G401 (cell line): ENCODE measurements at regions not wholly inside any gene's neighbourhood (a gene's known extent, or its start where the extent isn't known, plus 50 kb on each side); places are given as distances from the start of the nearest gene placed in this dataset.
A peak's percentile ranks its signal among the peaks of the same experiment; 100 is the strongest.

Source experiments
- DNase-seq: peaks from one replicate; pipeline ENCODE4 v3.0.0-alpha.2; 2015; ENCODE audit warnings: low spot score
- in situ Hi-C: cut with HindIII; loops from 2 replicates; pipeline ENCODE4 v1.10.0; 2016; ENCODE audit warnings: low sequenced_read_pairs, mixed read lengths

GRCh38 chr15:98169551-98169950 lies 209.0 kb downstream of the ARRDC4 start:
- in situ Hi-C loops = no loop called here
- no peak for DNase-seq

GRCh38 chr15:98174286-98174685 lies 213.8 kb downstream of the ARRDC4 start:
- peak; percentile 1 for DNase-seq
- in situ Hi-C loops = no loop called here

DNA sequence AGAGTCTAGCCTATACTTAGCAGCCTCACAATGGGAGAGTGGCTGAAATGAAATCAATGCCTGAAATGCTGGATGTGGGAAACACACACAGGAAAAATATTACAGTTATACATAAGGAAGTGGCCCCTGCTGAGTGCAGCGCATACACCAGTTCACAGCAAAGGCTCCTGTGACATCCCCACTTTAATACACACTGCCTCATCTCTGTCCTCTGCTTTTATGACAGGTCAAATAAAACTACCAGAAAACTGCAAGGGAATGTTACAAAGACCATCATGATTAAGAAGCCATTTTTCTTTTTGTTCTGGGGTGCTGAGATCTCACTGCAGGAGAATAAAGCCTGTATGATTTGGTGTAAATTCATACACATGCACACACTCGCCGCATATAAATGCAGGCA lies 214.3 kb downstream of the ARRDC4 start:
- in situ Hi-C loops = no loop called here
- DNase-seq = no peak

- in situ Hi-C loops = no loop called here
These were observed 217.6 kb downstream of the ARRDC4 start for GRCh38 chr15:98177966-98178592.

GRCh38 chr15:98178861-98179260 lies 218.4 kb downstream of the ARRDC4 start:
- in situ Hi-C loops = no loop called here
- DNase-seq = no peak

More at GRCh38 chr15:98177966-98178592, 217.6 kb downstream of the ARRDC4 start:
- DNase-seq = peak; percentile 58

- in situ Hi-C loops = no loop called here
- no peak for DNase-seq
These were observed 227.0 kb downstream of the ARRDC4 start for GRCh38 chr15:98187549-98187948.

GRCh38 chr15:98190914-98191313 lies 230.4 kb downstream of the ARRDC4 start:
- no peak for DNase-seq
- in situ Hi-C loops = no loop called here

DNA sequence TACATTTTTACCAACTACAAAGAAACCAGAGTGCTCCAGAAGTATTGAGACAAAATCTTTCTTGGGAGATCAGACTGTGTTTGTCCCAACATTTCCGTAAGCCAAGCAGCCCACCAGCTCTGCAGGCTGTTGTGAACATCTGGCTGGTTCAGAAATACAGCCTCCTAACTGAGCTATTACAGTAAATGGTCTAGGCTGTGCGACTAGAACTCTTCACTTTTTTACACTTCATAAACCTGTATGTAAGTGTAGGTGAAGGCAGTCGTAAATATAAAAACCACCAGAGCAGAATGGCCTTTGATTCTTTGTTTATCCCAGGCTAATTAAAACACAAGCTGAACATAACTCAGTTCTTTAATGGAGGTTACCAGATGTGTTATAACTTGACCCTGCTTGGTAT lies 235.3 kb downstream of the ARRDC4 start:
- in situ Hi-C loops = no loop called here
- DNase-seq = no peak

DNA sequence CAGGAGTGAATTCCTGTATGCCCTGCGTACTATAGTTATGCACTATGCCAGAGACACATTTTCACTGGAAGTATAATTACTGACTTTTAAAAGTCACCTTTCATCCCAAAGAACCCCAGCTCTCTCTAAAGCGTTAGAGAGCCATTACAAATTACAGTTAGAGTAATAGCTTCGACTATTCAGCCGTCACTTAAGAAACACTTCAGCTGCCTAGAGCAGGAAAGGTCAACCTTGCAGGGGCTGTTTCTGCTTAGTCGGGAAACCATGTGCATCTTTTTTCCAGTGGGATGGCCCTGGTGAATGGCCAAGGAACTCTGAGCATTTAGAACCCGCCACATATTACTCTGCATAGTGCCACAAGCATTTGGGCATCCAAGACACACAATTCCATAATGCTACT lies 235.9 kb downstream of the ARRDC4 start:
- DNase-seq = no peak
- in situ Hi-C loops = no loop called here

DNA sequence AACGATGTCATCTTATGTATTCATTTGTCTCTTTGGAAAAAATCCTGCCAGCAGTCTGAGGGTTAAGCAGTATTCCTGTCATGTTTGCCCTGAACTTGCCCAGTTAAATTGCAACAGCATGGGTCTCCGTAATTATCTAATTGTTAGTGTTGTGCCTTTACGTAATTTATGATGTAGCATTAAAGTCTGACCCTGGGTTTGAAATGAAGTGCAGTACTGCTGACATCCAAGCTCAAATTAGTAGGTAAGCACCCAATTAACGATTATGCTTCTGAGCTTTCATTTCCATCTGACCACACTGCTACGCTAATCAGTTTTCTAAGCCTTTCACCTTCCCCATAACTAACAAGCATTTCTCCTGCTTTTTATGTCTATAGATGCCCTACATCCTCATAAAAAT lies 241.8 kb downstream of the ARRDC4 start:
- DNase-seq = no peak
- in situ Hi-C loops = no loop called here

GRCh38 chr15:98203872-98204660 lies 243.6 kb downstream of the ARRDC4 start:
- no peak for DNase-seq
- in situ Hi-C loops = no loop called here

GRCh38 chr15:98207928-98208327 lies 247.4 kb downstream of the ARRDC4 start:
- in situ Hi-C loops = no loop called here

DNA sequence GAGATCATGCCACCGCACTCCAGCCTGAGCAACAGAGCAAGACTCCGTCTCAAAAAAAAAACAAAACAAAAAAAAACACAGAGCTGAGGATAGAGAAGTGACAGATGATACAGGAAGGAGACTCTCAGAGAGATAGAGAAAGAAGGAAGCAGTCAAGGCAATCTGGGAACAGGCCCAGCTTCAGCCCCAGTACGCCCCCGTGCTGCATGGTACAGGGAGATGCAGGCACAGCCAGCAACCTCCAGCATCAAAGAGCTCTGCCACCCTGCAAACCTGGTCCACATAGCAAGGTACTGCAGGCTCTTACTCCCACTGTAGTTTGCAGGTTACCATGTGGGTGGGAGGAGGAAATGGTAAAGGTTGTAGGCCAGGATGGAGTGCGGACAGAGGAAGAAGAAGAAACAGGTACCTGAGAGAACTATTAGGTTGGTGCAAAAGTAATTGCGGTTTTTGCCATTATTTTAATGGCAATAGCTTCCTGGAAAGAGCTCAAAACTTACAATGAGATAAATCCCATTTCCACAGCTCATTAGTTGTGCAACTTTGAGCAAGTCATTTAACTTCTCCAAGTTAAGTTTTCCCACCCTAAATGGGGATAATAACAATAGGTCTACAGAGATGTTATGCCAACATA lies 253.0 kb downstream of the ARRDC4 start:
- no peak for DNase-seq
- in situ Hi-C loops = no loop called here

More at GRCh38 chr15:98207928-98208327, 247.4 kb downstream of the ARRDC4 start:
- DNase-seq = no peak

DNA sequence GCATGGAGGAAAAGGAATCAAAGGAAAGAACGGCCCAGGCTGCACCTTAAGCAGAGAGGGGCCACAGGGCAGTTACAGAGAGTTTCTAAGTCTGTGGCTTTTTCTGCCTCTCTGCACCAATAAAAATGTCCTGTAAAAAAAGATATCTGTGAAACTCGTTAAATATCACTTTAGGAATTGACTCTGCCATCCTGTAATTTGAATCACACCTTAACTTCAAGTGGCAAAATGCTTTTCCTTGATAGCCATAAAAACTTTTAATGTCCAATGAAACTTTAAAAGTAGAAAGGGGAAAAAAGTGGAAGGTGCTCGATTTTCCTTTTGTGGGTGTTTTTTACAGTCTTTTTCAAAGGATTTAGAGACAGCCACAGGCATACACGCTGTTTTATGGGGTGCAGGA lies 255.7 kb downstream of the ARRDC4 start:
- DNase-seq = no peak
- in situ Hi-C loops = no loop called here

GRCh38 chr15:98217356-98217755 lies 256.9 kb downstream of the ARRDC4 start:
- in situ Hi-C loops = no loop called here
- DNase-seq = no peak

- in situ Hi-C loops = no loop called here
These were observed 260.6 kb downstream of the ARRDC4 start for GRCh38 chr15:98221144-98221543.

DNA sequence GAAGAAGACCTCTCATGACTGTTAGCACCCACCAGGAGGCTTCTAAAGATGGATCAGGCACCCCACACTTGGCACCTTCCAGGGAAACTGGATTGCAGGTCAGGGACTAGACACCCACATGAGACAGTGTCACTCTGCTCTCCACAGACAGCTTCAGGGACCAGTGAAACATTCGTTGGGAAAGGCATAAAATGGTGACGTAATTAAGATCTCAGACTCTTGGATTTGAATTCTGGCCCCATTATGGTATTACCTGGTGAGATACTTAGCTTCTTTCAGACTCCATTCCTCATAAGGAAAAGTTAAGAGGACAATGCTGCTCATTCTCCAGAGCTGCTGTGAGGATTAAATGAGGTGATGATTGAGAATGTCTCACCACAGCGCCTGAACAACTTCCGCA lies 261.1 kb downstream of the ARRDC4 start:
- DNase-seq = no peak
- in situ Hi-C loops = no loop called here

More at GRCh38 chr15:98221144-98221543, 260.6 kb downstream of the ARRDC4 start:
- DNase-seq = no peak

- no peak for DNase-seq
- in situ Hi-C loops = no loop called here
These were observed 265.6 kb downstream of the ARRDC4 start for GRCh38 chr15:98226149-98226548.

GRCh38 chr15:98226578-98226977 lies 266.1 kb downstream of the ARRDC4 start:
- no peak for DNase-seq
- in situ Hi-C loops = no loop called here

- no peak for DNase-seq
- in situ Hi-C loops = no loop called here
These were observed 268.3 kb downstream of the ARRDC4 start for GRCh38 chr15:98228846-98229245.
